Mucosa of gallbladder (tissue), 1 donor: ENCODE measurements at regions not wholly inside any gene's neighbourhood (a gene's known extent, or its start where the extent isn't known, plus 50 kb on each side); places are given as distances from the start of the nearest gene placed in this dataset.
A peak's percentile ranks its signal among the peaks of the same experiment; 100 is the strongest.

Source experiments
- DNase-seq: peaks from one replicate; pipeline ENCODE4 v3.0.0-alpha.2; 2020; ENCODE audit warnings: low spot score
- donor health status: DM: no; HTN: no; CAD: no.

DNA sequence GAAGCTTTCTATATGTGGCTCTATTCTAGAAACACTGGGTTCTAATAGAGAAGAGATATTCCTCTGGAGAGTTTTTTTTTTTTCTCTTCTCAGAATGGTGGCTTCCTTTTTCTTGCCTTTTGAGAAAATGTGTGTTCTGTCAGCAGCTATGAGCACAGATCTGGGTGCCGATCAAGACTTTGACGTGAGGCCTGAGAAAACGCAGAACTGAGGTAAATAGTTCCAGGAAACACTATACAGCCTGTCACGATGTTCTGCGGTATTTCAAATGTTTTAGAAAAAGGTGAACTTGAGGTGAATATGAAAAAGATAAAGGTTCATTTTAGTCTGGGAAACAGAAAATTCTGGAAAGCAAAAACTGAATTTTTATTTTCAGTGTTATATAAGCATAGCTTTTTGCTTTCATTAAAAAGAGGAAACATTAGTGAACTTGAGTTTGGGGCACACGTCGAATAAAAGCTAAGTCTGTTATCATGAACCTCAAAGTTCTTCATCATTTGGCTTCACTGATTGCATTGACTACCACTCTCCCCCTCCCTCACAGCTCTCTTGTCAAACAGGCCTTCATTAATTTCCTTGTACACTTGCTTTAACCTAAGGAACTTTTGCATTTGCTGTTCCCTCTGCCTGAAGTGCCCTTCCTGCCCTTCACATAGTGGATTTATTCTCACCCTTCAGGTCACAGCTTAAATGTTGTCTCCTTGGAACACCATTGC is 265.1 kb downstream of the NFKBIZ start:
- peak; percentile 28 for DNase-seq

DNA sequence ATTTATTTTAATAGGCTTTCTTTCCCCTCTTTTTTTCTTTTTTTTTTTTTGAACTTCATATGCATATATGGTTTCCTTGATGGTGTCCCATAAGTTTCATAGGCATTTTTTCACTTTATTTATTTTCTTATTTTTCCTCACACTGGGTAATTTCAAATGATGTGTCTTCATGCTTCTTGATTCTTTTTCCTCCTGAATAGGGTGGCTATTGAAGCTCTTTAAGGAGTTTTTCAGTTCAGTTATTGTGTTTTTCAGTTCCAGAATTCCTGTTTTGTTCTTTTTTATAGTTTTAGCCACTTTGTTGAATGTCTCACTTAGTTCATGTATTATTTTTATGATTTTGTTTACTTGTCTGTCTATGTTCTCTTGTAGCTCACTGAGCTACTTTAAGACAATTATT is 273.2 kb downstream of the NFKBIZ start:
- DNase-seq, result no peak

DNA sequence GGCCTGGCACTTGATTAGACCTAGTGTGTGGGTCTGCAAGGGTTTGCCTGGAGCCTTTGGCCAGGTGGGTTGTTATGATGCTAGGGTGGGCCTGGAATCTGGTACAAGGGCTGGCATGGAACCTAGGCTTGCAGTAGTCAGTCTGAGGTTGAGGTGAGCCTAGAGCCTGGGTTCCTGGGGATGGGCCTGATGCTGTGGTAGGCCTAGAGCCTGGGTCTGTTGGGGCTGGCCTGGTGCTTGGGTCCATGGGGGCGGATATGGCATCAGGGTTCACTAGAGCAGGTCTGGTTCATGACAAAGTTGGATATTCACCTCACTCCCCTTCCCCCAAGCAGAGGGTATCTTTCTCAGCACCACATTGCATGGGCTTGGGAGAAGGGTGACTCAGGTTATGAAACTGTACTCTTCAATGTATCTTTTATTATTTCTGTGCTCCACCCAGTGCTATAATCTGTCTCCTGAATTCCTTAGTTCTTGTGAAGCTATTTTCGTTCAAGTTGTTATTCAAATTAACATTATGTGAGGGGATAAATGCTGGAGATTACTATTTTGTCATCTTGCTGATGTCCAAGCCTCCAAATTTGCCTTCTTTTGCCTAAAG is 274.4 kb downstream of the NFKBIZ start:
- no peak for DNase-seq

DNA sequence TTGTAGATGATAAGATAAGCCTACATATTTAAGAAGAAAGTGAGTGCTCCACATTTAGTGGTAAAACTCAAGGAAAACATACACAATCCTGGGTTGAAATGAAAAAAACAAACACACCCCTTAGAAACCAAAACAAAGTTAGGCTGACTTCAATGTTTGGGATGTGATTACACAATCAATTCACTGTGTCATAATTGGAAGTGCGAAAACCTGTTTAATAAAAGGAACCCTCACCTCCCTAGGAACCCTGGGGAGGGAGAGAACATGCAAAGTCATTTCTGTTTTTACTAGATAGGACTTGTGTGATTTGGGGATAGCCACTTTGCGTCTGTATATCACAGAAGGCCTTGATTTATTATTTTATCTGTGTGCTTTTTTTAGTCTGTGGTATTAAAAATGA is 275.0 kb downstream of the NFKBIZ start:
- no peak for DNase-seq

DNA sequence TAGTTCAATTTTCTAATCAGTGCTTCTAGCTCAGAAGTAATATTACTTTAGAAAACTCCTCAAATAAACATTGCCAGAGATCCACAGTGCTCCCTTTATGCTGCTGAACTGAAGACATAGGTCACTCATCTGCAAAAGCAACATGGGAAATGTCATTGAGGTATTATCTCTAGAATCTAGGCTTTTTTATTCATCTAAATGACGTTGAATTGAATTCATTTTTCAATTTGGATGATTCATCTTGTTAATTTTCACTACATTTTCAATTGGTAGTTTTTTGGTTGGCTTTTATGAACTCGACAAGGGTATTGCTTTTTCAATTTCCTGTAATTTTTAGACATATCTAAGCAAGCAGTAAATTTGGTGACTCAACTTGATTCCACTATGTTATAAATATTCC is 275.4 kb downstream of the NFKBIZ start:
- no peak for DNase-seq

DNA sequence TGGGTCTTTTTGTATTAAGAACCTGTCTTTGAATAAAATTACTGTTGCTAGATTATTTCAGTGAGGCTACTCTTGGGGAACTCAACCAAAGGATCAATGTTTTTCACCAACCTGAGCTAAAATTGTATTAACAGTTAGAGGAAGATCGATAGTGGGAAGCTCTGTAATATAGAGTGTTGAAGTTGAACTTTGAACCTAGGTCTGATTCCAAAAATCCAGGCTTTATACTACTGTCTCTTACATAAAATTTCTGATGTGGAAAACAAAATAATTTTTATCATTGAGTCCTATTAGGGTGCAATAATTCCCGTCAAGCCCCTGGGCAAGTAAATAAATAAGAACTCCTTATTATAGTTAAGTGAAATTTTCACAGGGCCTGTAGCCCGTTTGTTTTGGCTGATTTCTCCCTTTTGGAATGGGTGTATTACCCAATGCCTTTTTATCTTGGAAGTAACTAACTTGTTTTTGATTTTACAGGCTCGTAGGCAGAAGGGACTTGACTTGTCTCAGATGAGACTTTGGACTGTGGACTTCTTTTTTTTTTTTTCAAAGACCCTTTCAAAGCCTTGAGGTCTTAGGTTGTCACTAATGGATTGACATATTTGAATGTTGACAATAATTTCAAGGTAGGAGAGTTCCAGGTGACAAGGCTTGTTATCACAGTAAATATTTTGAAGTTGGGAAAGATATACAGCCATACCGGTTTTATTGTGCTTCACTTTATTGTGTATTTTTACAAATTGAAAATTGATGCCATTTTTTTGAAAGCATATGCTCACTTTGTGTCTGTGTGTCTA is 276.1 kb downstream of the NFKBIZ start:
- DNase-seq, result no peak

DNA sequence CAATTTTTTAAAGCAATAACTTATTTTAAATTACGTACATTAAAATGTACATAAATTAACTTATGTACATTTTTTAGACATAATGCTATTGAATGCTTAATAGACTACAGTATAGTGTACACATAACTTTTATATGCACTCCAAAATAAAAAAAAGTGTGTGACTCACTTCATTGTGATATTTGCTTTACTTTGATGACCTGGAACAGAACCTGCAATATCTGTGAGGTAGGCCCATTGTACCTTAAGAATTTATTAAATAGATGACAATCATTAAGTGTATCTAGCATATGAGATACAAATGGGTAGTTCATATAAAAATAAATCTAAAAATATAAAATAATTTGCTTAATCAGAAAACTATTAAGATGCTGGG is 276.7 kb downstream of the NFKBIZ start:
- no peak for DNase-seq

DNA sequence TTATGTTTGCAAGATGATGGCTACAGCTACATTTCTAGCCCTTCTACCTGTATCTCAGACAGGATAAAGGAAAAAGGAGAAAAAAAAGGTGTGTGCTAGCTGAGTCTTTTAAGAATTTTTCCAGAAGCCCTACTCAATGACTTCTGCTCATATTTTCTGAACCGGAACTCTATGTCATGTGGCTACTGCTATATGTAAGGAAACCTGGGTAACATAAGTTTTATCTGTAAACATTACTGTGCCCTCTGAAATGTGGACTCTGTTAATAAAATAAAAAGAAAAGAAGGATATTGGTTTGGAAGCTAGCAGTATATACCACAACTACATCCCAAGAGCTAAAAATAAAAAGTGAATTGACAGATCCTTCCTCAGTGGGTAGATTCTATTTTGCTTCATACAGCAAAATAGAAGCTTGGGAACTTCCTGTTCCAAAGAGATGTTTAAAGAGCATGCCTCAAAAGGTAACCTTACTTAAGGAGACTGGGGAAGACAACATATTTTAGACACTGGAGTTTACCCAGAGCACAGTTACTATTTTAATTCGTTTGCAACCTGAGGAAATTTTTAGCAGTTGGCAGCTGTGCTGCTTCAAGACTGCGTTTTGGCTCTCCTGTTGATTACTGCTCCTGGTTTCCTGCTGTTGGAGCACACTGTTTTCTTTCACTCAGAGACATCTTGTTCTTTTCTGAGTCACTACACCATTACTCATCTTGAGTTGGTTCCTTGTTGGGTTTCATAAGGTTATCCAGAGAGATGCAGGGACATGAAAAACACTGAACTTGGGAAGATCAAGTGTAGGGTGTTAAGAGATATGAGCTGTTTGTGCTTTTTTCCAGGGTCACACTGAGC is 280.7 kb downstream of the NFKBIZ start:
- peak; percentile 21 for DNase-seq

DNA sequence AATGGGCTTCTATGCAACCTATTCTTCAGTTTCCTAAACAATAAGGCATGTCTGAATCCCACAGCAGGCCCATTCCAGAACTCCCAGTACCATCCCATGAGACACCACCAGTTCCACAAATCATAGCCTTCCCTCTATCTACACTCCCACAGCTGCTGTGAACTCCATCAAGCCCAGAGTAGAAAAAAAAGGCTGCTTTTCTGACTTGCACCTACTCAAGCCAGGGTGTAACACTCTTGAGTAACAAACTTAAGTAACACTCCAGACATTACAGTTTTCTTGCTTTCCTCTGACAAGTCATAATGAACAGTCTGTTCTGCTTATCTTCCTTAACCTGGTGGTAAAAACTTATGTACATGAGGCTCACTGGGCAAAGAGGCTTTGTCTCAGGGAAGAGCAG is 283.1 kb downstream of the NFKBIZ start:
- no peak for DNase-seq

DNA sequence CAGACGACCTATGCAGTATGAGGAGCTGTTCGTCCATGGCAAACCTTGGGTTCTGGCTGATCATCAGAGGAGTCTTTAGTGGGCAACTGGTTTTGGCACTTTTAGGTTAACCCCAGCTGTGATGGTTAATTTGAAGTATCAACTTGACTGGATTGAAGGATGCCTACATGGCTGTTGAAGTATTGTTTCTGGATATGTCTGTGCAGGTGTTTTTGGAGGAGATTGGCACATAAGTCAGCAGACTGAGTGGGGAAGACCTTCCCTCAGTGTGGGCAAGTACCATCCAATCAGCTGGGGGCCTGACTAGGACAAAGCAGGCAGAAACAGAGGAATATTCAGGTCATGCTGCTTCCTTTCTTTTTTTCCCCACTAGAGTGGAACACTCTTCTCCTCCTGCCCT is 284.1 kb downstream of the NFKBIZ start:
- DNase-seq, result no peak

DNA sequence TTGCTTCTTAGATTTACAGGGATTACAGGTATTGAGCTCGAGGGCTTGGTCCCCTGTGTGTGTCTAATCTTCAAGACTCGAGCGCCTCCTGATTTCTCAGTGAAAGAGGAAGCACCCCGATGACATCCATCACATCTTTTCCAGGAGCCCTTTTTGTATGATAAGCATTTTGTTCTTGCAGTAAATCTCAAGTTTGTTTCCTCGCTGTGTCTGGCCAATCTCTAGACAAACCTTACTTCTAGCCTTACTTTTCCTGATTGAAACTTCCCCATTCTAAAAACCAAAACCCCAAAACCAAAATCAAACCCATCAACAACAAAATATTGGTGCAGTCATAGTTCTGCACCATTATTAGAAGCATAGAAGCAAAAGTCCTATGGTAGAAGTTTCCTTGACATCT is 286.0 kb downstream of the NFKBIZ start:
- DNase-seq, result no peak

DNA sequence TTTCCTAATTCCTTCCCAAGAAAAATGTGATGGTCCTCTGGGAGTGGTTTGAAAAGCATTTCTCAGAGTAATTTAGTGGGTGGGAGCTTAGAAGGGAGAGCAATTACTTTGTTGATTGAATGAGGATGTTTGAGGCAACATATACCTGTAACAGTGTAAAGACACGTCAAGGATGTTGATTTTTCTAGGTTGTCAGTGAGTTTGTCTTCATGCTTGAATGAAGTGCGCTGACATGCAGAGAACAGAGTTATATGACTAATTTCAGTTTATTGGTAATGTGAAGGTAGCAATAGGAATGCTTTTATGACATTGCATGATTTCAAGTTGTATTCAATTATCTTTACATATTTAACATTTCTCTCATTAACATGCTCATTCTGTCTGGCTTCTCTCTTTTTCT is 286.9 kb downstream of the NFKBIZ start:
- no peak for DNase-seq

DNA sequence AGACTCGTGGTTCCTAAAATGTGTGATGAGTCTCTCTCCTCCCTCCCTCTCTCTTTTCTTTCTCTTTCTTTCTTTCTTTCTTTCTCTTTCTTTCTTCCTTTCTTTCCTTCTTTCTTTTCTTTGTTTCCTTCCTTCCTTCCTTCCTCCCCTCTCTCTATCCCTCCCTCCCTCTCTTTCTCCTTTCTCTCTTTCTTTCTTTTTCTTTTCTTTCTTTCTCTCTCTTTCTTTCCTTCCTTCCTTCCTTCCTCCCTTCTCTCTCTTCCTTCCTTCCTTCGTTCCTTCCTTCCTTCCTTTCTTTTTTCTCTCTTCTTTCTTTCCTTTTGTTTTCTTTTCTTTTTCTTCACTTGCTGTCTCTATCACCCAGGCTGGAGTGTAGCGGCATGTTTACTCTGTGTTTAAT is 290.8 kb downstream of the NFKBIZ start:
- DNase-seq, result no peak

DNA sequence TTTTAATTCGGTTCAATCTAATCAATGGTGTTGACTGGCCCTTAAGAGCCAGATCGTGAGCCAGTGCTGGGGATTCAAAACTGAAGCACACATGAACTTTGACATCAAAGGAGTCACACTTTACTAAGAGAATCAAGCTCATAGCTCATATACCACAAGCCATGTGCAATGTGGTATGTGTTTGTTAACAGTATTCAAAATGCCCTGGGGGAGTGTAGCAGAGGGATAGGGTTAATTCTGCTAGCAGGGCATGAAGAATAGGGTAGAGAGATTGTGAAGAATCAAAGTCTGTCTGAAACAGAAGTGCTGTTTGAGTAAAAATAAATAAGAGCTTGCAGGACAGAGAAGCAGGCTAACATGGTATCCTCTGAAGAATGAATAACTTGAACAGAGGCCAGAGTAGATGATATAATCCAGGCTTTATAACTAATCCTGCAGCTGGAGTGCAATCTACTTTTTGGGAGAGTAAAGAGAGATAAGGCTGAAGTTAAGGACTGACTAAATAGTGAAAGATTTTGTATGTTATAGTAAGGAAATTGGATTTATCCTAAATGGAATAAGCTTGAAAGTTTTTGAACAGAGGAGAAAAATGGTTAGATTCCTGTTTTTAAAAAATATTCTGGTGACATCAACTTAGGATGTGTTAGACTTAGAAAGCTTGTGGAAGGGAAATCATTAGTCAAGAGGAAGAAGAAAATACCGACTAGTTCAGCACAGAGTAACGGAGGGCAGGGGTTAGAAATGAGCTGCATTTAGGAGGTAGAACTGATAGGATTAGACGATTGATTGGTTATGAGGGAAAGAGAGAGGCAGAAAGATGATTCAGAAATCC is 292.0 kb downstream of the NFKBIZ start:
- no peak for DNase-seq

DNA sequence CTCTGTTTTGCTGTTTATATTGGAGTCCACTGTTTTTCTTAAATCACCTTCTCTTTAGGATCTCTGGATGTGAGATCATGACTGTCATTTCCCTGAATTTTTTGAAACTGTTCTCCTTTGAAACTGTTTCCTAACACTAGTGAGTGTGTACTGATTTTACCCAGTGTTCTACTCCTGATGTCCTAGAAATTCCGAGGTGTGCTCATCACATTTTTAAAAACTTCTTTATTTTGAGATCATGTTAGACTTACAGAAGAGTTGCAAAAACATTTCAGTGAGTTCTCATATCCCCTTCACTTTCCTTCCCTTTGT is 292.6 kb downstream of the NFKBIZ start:
- no peak for DNase-seq

DNA sequence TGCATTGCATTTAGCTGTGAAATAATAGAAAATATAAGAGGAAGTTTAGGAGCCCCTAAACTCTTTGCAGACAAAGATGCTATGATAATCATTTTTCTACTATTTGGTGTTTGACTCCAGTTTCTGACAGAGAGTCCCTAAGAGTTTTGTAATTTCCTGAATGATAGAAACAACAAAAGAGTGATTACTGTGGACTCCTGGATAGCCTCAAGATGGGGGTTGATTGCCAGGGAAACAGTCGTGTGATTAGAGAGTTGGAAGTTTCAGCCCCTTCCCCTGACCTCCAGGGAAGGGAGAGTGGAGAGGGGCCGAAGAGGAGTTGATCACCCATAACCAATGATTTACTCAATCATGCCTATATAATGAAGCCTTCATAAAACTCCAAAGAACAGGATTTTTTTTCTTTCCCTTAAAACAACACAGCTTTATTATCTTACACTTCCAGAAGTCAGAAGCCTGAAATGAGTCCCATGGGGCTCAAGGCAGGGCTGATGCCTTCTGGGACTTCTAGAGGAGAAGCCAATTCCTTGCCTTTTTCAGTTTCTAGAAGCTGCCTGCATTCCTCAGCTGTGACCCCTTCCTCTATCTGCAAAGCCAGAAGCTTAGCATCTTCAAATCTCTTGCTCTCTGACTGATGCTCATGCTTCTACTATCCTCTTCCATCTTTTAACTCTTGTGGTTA is 292.3 kb upstream of the ZPLD1 start:
- no peak for DNase-seq

DNA sequence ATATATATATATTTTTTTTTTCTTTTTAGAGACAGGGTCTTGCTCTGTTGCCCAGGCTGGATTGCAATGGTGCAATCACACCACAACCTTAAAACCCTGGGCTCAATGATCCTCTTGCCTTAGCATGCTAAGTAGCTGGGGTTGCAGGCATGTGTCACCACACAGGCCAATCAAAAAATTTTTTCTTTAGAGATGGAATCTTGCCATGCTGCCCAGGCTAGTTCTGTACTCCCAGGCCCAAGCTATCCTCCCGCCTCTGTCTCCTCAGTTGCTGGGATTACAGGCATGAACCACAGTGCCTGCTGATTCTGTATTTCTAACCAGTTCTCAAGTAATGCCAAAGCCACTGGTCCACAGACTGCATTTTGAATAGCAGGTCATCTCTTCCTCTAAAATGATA is 291.3 kb upstream of the ZPLD1 start:
- DNase-seq, result no peak

DNA sequence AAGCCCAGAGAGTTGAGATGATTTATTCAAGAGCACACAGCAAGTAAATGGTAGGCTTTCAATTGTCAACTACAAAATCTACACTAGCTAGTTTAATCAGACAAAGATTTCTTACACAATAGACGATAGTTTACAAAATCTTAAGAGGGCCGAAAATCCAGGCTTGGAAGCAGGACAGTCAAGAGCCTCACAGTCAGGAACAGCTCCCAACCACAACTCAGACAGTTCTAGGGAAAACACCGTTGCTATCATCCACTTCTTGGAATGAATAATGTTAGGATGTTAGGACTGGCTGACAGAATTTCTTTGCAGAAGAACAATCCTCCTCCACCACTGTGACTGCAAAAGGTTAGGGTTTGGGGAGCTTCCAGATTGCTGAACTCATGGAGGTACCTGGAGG is 290.8 kb upstream of the ZPLD1 start:
- no peak for DNase-seq

DNA sequence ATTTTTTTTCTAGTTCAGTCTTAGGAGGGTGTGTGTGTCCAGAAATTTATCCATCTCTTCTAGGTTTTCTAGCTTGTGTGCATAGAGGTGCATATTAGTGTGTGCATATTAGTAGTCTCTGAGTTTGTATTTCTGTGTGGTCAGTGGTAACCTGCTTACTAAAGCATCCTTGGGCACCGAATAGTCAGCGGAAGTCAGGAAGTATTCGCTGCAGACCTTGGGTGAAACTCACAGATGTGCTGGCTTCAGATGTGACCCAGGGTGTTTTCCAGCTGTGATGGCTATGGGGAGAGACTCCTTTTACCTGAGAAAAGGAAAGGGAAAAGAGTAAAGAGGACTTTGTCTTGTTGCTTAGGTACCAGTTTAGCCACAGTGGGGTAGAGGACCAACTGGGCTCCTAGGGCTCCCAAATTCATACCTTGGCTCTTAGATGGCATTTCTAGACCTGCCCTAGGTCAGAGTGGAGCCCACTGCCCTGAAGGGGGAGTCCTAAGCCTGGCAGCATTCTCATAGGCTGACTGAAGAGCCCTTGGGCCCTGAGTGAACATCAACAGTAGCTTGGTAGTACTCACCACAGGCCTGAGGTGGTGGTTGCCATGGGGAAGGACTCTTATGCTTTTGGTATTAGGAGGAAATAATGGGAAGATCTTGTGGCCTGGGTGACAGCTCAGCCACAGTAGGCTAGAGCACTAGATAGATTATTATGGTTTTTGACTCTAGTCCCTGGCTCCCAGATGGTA is 286.0 kb upstream of the ZPLD1 start:
- no peak for DNase-seq

DNA sequence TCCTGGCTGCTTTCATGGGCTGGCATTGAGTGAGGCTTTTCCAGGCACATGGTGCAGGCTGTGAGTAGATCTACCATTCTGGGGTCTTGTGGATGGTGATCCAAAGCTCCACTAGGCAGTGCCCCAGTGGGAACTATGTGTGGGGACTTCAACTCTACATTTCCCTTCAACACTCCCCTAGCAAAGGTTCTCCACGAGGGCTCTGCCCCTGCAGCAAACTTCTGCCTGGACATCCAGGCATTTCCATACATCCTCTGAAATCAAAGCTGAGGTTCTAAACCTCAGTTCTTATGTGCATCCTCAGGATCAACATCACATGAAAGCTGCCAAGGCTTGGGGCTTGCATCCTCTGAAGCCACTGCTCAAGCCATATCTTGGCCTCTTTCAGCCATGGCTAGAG is 282.9 kb upstream of the ZPLD1 start:
- DNase-seq, result no peak
